ENCODE measurements at regions not wholly inside any gene's neighbourhood (a gene's known extent, or its start where the extent isn't known, plus 50 kb on each side); places are given as distances from the start of the nearest gene placed in this dataset.

DNA sequence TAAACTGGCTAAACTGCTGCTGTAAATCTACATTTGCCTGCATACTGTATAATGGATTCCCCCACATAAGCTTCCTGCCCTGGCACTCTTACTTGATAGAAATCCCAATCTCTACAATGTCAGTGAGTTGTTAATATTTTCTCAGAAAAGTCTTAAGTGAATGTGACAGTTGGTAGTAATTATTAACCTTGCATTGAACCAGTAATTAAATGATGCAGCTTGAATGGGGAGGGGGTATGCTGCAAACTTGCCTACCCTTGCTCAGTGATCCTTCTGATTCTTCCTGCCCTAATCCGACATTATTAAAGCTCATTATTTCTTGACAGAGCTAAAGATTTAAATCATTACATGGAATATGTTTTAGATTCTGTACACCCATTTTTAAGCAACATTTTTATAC is 119.0 kb upstream of the CDH7 start:
- Histone ChIP-seq H2AFZ (no peak overlapping the region), H3K79me2 (ENCODE audit: low read depth) (no peaks in the 10 kb centered on the region), H3K27ac (no peak overlapping the region), H3K36me3 (ENCODE audit: low read depth) (no peaks in the 10 kb centered on the region), H3K27me3 (ENCODE audit: insufficient read depth, low read depth) (no peaks in the 10 kb centered on the region), H3K4me3 (no peak overlapping the region), H3K4me1 (replicated peaks; ENCODE audit: insufficient read depth) (no peaks in the 10 kb centered on the region), H3K9me3 (ENCODE audit: insufficient read depth, low read depth) (no peaks in the 10 kb centered on the region), H3K4me2 (no peak overlapping the region), H4K20me1 (ENCODE audit: insufficient read depth) (no peaks in the 10 kb centered on the region), H3K9me2 (ENCODE audit: insufficient read depth) (no peaks in the 10 kb centered on the region), H3F3A (ENCODE audit: insufficient read depth, low read depth) (no peaks in the 10 kb centered on the region)
- BruUV-seq (replicated peaks) = no TSS peak
- ChIA-PET CTCF (no interaction called here), POLR2A (ENCODE audit: unreplicated experiment) (no interaction called here)
- no peak for TF ChIP-seq EZH2 (IDR thresholded peaks at IDR 0.05; ENCODE audit: low read depth)
- TF ChIP-seq, protein P1, sequence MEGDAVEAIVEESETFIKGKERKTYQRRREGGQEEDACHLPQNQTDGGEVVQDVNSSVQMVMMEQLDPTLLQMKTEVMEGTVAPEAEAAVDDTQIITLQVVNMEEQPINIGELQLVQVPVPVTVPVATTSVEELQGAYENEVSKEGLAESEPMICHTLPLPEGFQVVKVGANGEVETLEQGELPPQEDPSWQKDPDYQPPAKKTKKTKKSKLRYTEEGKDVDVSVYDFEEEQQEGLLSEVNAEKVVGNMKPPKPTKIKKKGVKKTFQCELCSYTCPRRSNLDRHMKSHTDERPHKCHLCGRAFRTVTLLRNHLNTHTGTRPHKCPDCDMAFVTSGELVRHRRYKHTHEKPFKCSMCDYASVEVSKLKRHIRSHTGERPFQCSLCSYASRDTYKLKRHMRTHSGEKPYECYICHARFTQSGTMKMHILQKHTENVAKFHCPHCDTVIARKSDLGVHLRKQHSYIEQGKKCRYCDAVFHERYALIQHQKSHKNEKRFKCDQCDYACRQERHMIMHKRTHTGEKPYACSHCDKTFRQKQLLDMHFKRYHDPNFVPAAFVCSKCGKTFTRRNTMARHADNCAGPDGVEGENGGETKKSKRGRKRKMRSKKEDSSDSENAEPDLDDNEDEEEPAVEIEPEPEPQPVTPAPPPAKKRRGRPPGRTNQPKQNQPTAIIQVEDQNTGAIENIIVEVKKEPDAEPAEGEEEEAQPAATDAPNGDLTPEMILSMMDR (conservative IDR thresholded peaks at IDR 0.05) = no peak
- intact Hi-C loops (cut with micrococcal nuclease; ENCODE audit: unreplicated experiment) = no loop called here
- no peak for DNase-seq

DNA sequence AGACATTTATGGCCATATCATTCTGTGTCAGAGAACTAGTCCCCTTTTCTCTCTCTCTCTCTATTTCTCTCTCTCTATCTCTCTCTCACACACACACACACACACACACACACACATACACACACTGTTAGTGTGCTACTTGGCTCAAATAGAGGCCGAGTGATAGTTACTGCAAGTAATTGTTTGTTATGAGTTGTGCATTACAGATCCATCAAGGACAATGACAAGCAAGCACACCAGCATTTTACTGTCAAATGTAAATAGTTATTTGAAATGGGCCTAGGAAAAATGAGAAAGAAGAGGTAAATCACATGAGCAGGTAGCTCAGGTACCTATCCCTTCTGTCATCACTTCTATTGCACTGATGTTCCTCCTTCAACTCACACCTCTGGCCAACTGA is 122.4 kb upstream of the CDH7 start:
- no peak overlapping the region for H3K4me3 ChIP-seq
- H4K20me1 ChIP-seq (ENCODE audit: insufficient read depth) = no peaks in the 10 kb centered on the region
- no peak for DNase-seq
- H3K79me2 ChIP-seq (ENCODE audit: low read depth) = no peaks in the 10 kb centered on the region
- H3K27me3 ChIP-seq (ENCODE audit: insufficient read depth, low read depth) = no peaks in the 10 kb centered on the region
- no TSS peak for BruUV-seq (replicated peaks)
- no peak for TF ChIP-seq EZH2 (IDR thresholded peaks at IDR 0.05; ENCODE audit: low read depth)
- TF ChIP-seq, protein P1 (conservative IDR thresholded peaks at IDR 0.05) = no peak
- H3F3A ChIP-seq (ENCODE audit: insufficient read depth, low read depth) = no peaks in the 10 kb centered on the region
- H3K4me1 ChIP-seq (replicated peaks; ENCODE audit: insufficient read depth) = no peaks in the 10 kb centered on the region
- H3K9me3 ChIP-seq (ENCODE audit: insufficient read depth, low read depth) = no peaks in the 10 kb centered on the region
- ChIA-PET CTCF (no interaction called here), POLR2A (ENCODE audit: unreplicated experiment) (no interaction called here)
- no peak overlapping the region for H2AFZ ChIP-seq
- intact Hi-C loops (cut with micrococcal nuclease; ENCODE audit: unreplicated experiment) = no loop called here
- no peaks in the 10 kb centered on the region for H3K36me3 ChIP-seq (ENCODE audit: low read depth)
- H3K4me2 ChIP-seq = no peak overlapping the region
- no peak overlapping the region for H3K27ac ChIP-seq
- H3K9me2 ChIP-seq (ENCODE audit: insufficient read depth) = no peaks in the 10 kb centered on the region

DNA sequence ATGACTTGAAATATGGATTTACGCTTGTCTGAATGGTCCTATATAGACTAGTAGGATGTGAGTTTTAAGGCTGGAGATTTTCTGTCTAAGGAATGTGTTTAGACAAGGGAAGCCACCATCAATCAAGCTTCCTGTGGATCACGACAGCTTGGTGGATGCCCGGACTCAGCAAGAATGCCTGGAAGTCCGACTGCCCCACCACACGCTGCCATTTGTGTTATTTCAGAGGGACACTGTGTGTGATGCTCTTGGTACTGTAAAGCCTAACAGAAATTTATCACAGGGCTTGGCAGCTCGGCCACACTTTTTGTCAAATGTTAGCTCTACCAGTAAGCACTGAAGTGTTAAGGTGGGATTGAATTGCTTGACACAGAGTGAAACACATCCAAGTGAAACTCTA is 127.1 kb upstream of the CDH7 start:
- no peaks in the 10 kb centered on the region for H3K27me3 ChIP-seq (ENCODE audit: insufficient read depth, low read depth)
- ChIA-PET POLR2A (ENCODE audit: unreplicated experiment) (no interaction called here), CTCF (no interaction called here)
- H3K4me1 ChIP-seq (replicated peaks; ENCODE audit: insufficient read depth) = no peaks in the 10 kb centered on the region
- H3K9me2 ChIP-seq (ENCODE audit: insufficient read depth) = no peaks in the 10 kb centered on the region
- no peaks in the 10 kb centered on the region; the same call in 1 of the 2 replicates for H3K9me3 ChIP-seq (ENCODE audit: insufficient read depth, low read depth)
- intact Hi-C loops (cut with micrococcal nuclease; ENCODE audit: unreplicated experiment) = no loop called here
- H2AFZ ChIP-seq = no peak overlapping the region
- H3F3A ChIP-seq (ENCODE audit: insufficient read depth, low read depth) = no peaks in the 10 kb centered on the region
- no TSS peak for BruUV-seq (replicated peaks)
- H3K4me3 ChIP-seq = no peak overlapping the region
- DNase-seq = no peak
- H3K36me3 ChIP-seq (ENCODE audit: low read depth) = no peaks in the 10 kb centered on the region
- H4K20me1 ChIP-seq (ENCODE audit: insufficient read depth) = no peaks in the 10 kb centered on the region
- no peak overlapping the region for H3K27ac ChIP-seq
- H3K79me2 ChIP-seq (ENCODE audit: low read depth) = no peaks in the 10 kb centered on the region
- TF ChIP-seq, protein P1 (conservative IDR thresholded peaks at IDR 0.05) = no peak
- TF ChIP-seq EZH2 (IDR thresholded peaks at IDR 0.05; ENCODE audit: low read depth) = no peak
- H3K4me2 ChIP-seq = no peak overlapping the region

Data from PC-9 (cell line).